ENCODE measurements at regions not wholly inside any gene's neighbourhood (a gene's known extent, or its start where the extent isn't known, plus 50 kb on each side); places are given as distances from the start of the nearest gene placed in this dataset.
A peak's percentile ranks its signal among the peaks of the same experiment; 100 is the strongest.

GRCh38 chr2:207308519-207309224 is 142.9 kb upstream of the KLF7 start (continued):
- TF ChIP-seq ZNF639 (CRISPR knock-in tag; conservative IDR thresholded peaks at IDR 0.05 in 1 of 2, IDR thresholded peaks at IDR 0.05 in 1 of 2) = 0 out of 4 replicates have a peak, but pooled peaks of 1 of the 2 experiments have one; percentile 21
- no peak for TF ChIP-seq ZC3H11A (IDR thresholded peaks at IDR 0.05; ENCODE audit: low read depth, low read length)
- no peak for TF ChIP-seq RBM15 (IDR thresholded peaks at IDR 0.05; ENCODE audit: insufficient read depth, low read length)
- TF ChIP-seq E2F4 (CRISPR knock-in tag; IDR thresholded peaks at IDR 0.05; ENCODE audit: low read depth) = no peak
- no peak for TF ChIP-seq ZNF280A (IDR thresholded peaks at IDR 0.05; ENCODE audit: low read depth, partially characterized antibody)
- TF ChIP-seq PTTG1 (tag; IDR thresholded peaks at IDR 0.05; ENCODE audit: low read depth) = 0 out of 2 replicates have a peak, but pooled peaks have one; percentile 28
- no peak for TF ChIP-seq MLLT1 (IDR thresholded peaks at IDR 0.05)
- no peak for TF ChIP-seq SIN3A (IDR thresholded peaks at IDR 0.05; ENCODE audit: borderline replicate concordance in 2 of 2, control insufficient read depth in 1 of 2, low read depth in 2 of 2, low read length in 2 of 2)
- TF ChIP-seq ELF2 (CRISPR knock-in tag; IDR thresholded peaks at IDR 0.05) = no peak
- no peak for TF ChIP-seq E2F3 (CRISPR knock-in tag; IDR thresholded peaks at IDR 0.05)
- TF ChIP-seq TAL1 (IDR thresholded peaks at IDR 0.05) = no peak
- no peak for TF ChIP-seq ZC3H4 (CRISPR knock-in tag; IDR thresholded peaks at IDR 0.05; ENCODE audit: borderline replicate concordance)
- no peak for TF ChIP-seq DPF2 (IDR thresholded peaks at IDR 0.05)
- TF ChIP-seq SRSF9 (IDR thresholded peaks at IDR 0.05; ENCODE audit: borderline replicate concordance, low read depth, low read length) = no peak
- TF ChIP-seq ZNF436 (CRISPR knock-in tag; IDR thresholded peaks at IDR 0.05) = no peak
- no peak for TF ChIP-seq HLTF (IDR thresholded peaks at IDR 0.05)
- no peak for TF ChIP-seq NR2C1 (IDR thresholded peaks at IDR 0.05)
- TF ChIP-seq NR2C1 (tag; IDR thresholded peaks at IDR 0.05) = peak; percentile 27; the same call in 1 of the 2 replicates
- TF ChIP-seq SAP30 (IDR thresholded peaks at IDR 0.05; ENCODE audit: borderline replicate concordance, insufficient read depth, low read depth, low read length, poor library complexity, severe bottlenecking) = no peak
- TF ChIP-seq MTF1 (CRISPR knock-in tag; IDR thresholded peaks at IDR 0.05; ENCODE audit: borderline replicate concordance) = no peak
- TF ChIP-seq C11orf30 (IDR thresholded peaks at IDR 0.05; ENCODE audit: low read depth) = no peak

All from K562 (cell line).